HUDEP-2 (cell line): ENCODE measurements at regions not wholly inside any gene's neighbourhood (a gene's known extent, or its start where the extent isn't known, plus 50 kb on each side); places are given as distances from the start of the nearest gene placed in this dataset.

Experiments
- DNase-seq, 76 experiments: peaks; one replicate each; lab custom pipeline; 2025; ENCODE audit not compliant: unreplicated experiment in 76 of 76; lab: John Stamatoyannopoulos, UW

GRCh38 chr7:25358926-25359325 is 130.6 kb upstream of the NPVF start:
- no peak for DNase-seq

GRCh38 chr7:25359471-25360059 is 131.3 kb upstream of the NPVF start:
- no peak for DNase-seq

- DNase-seq: no peak
Observed at GRCh38 chr7:25360451-25360850, 132.2 kb upstream of the NPVF start.

- DNase-seq: no peak
Observed at GRCh38 chr7:25361387-25361786, 133.1 kb upstream of the NPVF start.

- DNase-seq: no peak
Observed at GRCh38 chr7:25361863-25362262, 133.6 kb upstream of the NPVF start.

GRCh38 chr7:25368599-25369201 is 140.4 kb upstream of the NPVF start:
- DNase-seq: no peak

- DNase-seq: no peak
Observed at GRCh38 chr7:25369786-25370185, 141.5 kb upstream of the NPVF start.

- DNase-seq: no peak
Observed at GRCh38 chr7:25371972-25372371, 143.7 kb upstream of the NPVF start.

- DNase-seq: no peak
Observed at GRCh38 chr7:25375805-25376600, 147.7 kb upstream of the NPVF start.

GRCh38 chr7:25379351-25380300 is 151.3 kb upstream of the NPVF start:
- no peak for DNase-seq

GRCh38 chr7:25381818-25382589 is 153.7 kb upstream of the NPVF start:
- DNase-seq: no peak

GRCh38 chr7:25382869-25383268 is 154.6 kb upstream of the NPVF start:
- DNase-seq: no peak

- DNase-seq: no peak
Observed at GRCh38 chr7:25383402-25383801, 155.1 kb upstream of the NPVF start.

GRCh38 chr7:25384788-25385505 is 156.7 kb upstream of the NPVF start:
- no peak for DNase-seq

GRCh38 chr7:25385506-25386136 is 157.3 kb upstream of the NPVF start:
- no peak for DNase-seq

GRCh38 chr7:25386311-25386744 is 158.0 kb upstream of the NPVF start:
- DNase-seq: no peak

- no peak for DNase-seq
Observed at GRCh38 chr7:25388681-25389080, 160.4 kb upstream of the NPVF start.

- DNase-seq: peak in 8 of 76 experiments; percentile 1 to 19 (median 12)
Observed at GRCh38 chr7:25389489-25390106, 161.3 kb upstream of the NPVF start.
